ENCODE measurements at regions not wholly inside any gene's neighbourhood (a gene's known extent, or its start where the extent isn't known, plus 50 kb on each side); places are given as distances from the start of the nearest gene placed in this dataset.

- H3K27ac Mint-ChIP-seq, result no peak overlapping the region
- H3K36me3 ChIP-seq (ENCODE audit: insufficient read depth), result no peaks in the 10 kb centered on the region
- peaks cover 2% of the 10 kb centered on the region for H3K27me3 Mint-ChIP-seq (ENCODE audit: insufficient read depth, low read depth, poor library complexity)
- H3K9me3 Mint-ChIP-seq, result no peaks in the 10 kb centered on the region; the same call in 2 of the 3 replicates
- H3K9me2 ChIP-seq (ENCODE audit: insufficient read depth), result peaks cover 8% of the 10 kb centered on the region; the same call in 1 of the 2 replicates
- no peaks in the 10 kb centered on the region for H3K4me1 Mint-ChIP-seq
- H4K20me1 ChIP-seq (replicated peaks; ENCODE audit: insufficient read depth), result no peaks in the 10 kb centered on the region
- DNase-seq (ENCODE audit: low spot score), result no peak
- no peak for ATAC-seq
- H3K4me3 ChIP-seq, result no peak overlapping the region
- no peak overlapping the region for H3K4me2 ChIP-seq
- H3K4me1 ChIP-seq (ENCODE audit: insufficient read depth), result no peaks in the 10 kb centered on the region
- H3F3A ChIP-seq (replicated peaks; ENCODE audit: low read depth), result no peaks in the 10 kb centered on the region
- no peak overlapping the region for H2AFZ ChIP-seq
- no peak overlapping the region for H3K27ac ChIP-seq (ENCODE audit: low read depth)
- no peak overlapping the region for H3K4me3 Mint-ChIP-seq
- H3K79me2 ChIP-seq (replicated peaks; ENCODE audit: insufficient read depth), result no peaks in the 10 kb centered on the region
- no peak for TF ChIP-seq JUNB (IDR thresholded peaks at IDR 0.05; ENCODE audit: unreplicated experiment)
- TF ChIP-seq ZNF114 (CRISPR knock-in tag; IDR thresholded peaks at IDR 0.05), result no peak
- TF ChIP-seq ZNF331 (CRISPR knock-in tag; IDR thresholded peaks at IDR 0.05; ENCODE audit: low read depth), result no peak
- TF ChIP-seq ZNF462 (CRISPR knock-in tag; IDR thresholded peaks at IDR 0.05), result no peak
- no peak for TF ChIP-seq STAT1 (IDR thresholded peaks at IDR 0.05; ENCODE audit: unreplicated experiment)
- TF ChIP-seq REST (IDR thresholded peaks at IDR 0.05; ENCODE audit: unreplicated experiment), result no peak
- TF ChIP-seq EZH2 (IDR thresholded peaks at IDR 0.05; ENCODE audit: low read depth, unreplicated experiment), result no peak
- no peak for TF ChIP-seq CREB1 (CRISPR knock-in tag; IDR thresholded peaks at IDR 0.05; ENCODE audit: low read depth)
- TF ChIP-seq NANOG (IDR thresholded peaks at IDR 0.05; ENCODE audit: borderline replicate concordance), result no peak
- no peak for TF ChIP-seq POLR2AphosphoS5 (IDR thresholded peaks at IDR 0.05; ENCODE audit: low read depth)
- TF ChIP-seq CTCF (conservative IDR thresholded peaks at IDR 0.05; ENCODE audit: low read depth in 2 of 2), result no peak
- no peak for TF ChIP-seq ETS1 (IDR thresholded peaks at IDR 0.05)
- TF ChIP-seq EZH2phosphoT487 (IDR thresholded peaks at IDR 0.05; ENCODE audit: unreplicated experiment), result no peak
- H3K36me3 Mint-ChIP-seq (ENCODE audit: low read depth), result no peaks in the 10 kb centered on the region
- no peaks in the 10 kb centered on the region for H3K27me3 ChIP-seq (ENCODE audit: insufficient read depth)
These were observed 237.6 kb downstream of the ZNF536 start for GRCh38 chr19:30609656-30610270.
